ENCODE measurements at regions not wholly inside any gene's neighbourhood (a gene's known extent, or its start where the extent isn't known, plus 50 kb on each side); places are given as distances from the start of the nearest gene placed in this dataset.
A peak's percentile ranks its signal among the peaks of the same experiment; 100 is the strongest.
"Not testable (repeated sequence)": the region's sequence is repeated elsewhere in the genome, so short reads cannot be mapped to it uniquely, and the experiment has no call there.

- FAIRE-seq (no peak), DNase-seq (ENCODE audit: insufficient read length) (no peak)
- TF ChIP-seq POLR2AphosphoS5 (IDR thresholded peaks at IDR 0.05; ENCODE audit: low read depth, low read length) (no peak), TAF1 (IDR thresholded peaks at IDR 0.05; ENCODE audit: borderline replicate concordance, low read depth, low read length) (no peak), POLR2A (IDR thresholded peaks at IDR 0.05; ENCODE audit: low read depth, low read length) (no peak)
These were observed 355.1 kb downstream of the TXNL1 start for GRCh38 chr18:56283316-56283715.

GRCh38 chr18:56282234-56283104 lies 355.9 kb downstream of the TXNL1 start:
- DNase-seq (ENCODE audit: insufficient read length) (no peak), FAIRE-seq (no peak)

GRCh38 chr18:56279816-56280215 lies 358.6 kb downstream of the TXNL1 start:
- not testable (repeated sequence) for DNase-seq (ENCODE audit: insufficient read length); FAIRE-seq

More at GRCh38 chr18:56282234-56283104, 355.9 kb downstream of the TXNL1 start:
- TF ChIP-seq POLR2AphosphoS5 (IDR thresholded peaks at IDR 0.05; ENCODE audit: low read depth, low read length), result no peak
- TF ChIP-seq TAF1 (IDR thresholded peaks at IDR 0.05; ENCODE audit: borderline replicate concordance, low read depth, low read length), result no peak
- TF ChIP-seq POLR2A (IDR thresholded peaks at IDR 0.05; ENCODE audit: low read depth, low read length), result no peak

GRCh38 chr18:56278421-56279003 lies 359.9 kb downstream of the TXNL1 start:
- no peak for FAIRE-seq
- no peak for TF ChIP-seq TAF1 (IDR thresholded peaks at IDR 0.05; ENCODE audit: borderline replicate concordance, low read depth, low read length)
- no peak for TF ChIP-seq POLR2A (IDR thresholded peaks at IDR 0.05; ENCODE audit: low read depth, low read length)
- no peak for TF ChIP-seq POLR2AphosphoS5 (IDR thresholded peaks at IDR 0.05; ENCODE audit: low read depth, low read length)
- DNase-seq (ENCODE audit: insufficient read length), result no peak

GRCh38 chr18:56276466-56276865 lies 361.9 kb downstream of the TXNL1 start:
- no peak for FAIRE-seq
- no peak for DNase-seq (ENCODE audit: insufficient read length)
- TF ChIP-seq POLR2AphosphoS5 (IDR thresholded peaks at IDR 0.05; ENCODE audit: low read depth, low read length), result no peak
- TF ChIP-seq POLR2A (IDR thresholded peaks at IDR 0.05; ENCODE audit: low read depth, low read length), result no peak
- no peak for TF ChIP-seq TAF1 (IDR thresholded peaks at IDR 0.05; ENCODE audit: borderline replicate concordance, low read depth, low read length)

- peak; percentile 9 for FAIRE-seq
- no peak for DNase-seq (ENCODE audit: insufficient read length)
- TF ChIP-seq POLR2AphosphoS5 (IDR thresholded peaks at IDR 0.05; ENCODE audit: low read depth, low read length) (no peak), TAF1 (IDR thresholded peaks at IDR 0.05; ENCODE audit: borderline replicate concordance, low read depth, low read length) (no peak), POLR2A (IDR thresholded peaks at IDR 0.05; ENCODE audit: low read depth, low read length) (no peak)
These were observed 364.7 kb downstream of the TXNL1 start for GRCh38 chr18:56273541-56274219.

GRCh38 chr18:56270671-56271250 lies 367.6 kb downstream of the TXNL1 start:
- no peak for DNase-seq (ENCODE audit: insufficient read length)
- FAIRE-seq, result no peak
- TF ChIP-seq POLR2AphosphoS5 (IDR thresholded peaks at IDR 0.05; ENCODE audit: low read depth, low read length) (no peak), TAF1 (IDR thresholded peaks at IDR 0.05; ENCODE audit: borderline replicate concordance, low read depth, low read length) (no peak), POLR2A (IDR thresholded peaks at IDR 0.05; ENCODE audit: low read depth, low read length) (no peak)

GRCh38 chr18:56269958-56270357 lies 368.4 kb downstream of the TXNL1 start:
- no peak for DNase-seq (ENCODE audit: insufficient read length)
- no peak for TF ChIP-seq POLR2AphosphoS5 (IDR thresholded peaks at IDR 0.05; ENCODE audit: low read depth, low read length)
- no peak for TF ChIP-seq TAF1 (IDR thresholded peaks at IDR 0.05; ENCODE audit: borderline replicate concordance, low read depth, low read length)
- TF ChIP-seq POLR2A (IDR thresholded peaks at IDR 0.05; ENCODE audit: low read depth, low read length), result no peak
- FAIRE-seq, result no peak

GRCh38 chr18:56268952-56269351 lies 369.4 kb downstream of the TXNL1 start:
- TF ChIP-seq POLR2AphosphoS5 (IDR thresholded peaks at IDR 0.05; ENCODE audit: low read depth, low read length), result no peak
- TF ChIP-seq TAF1 (IDR thresholded peaks at IDR 0.05; ENCODE audit: borderline replicate concordance, low read depth, low read length), result no peak
- no peak for TF ChIP-seq POLR2A (IDR thresholded peaks at IDR 0.05; ENCODE audit: low read depth, low read length)

GRCh38 chr18:56267334-56267733 lies 371.1 kb downstream of the TXNL1 start:
- no peak for FAIRE-seq
- no peak for DNase-seq (ENCODE audit: insufficient read length)
- no peak for TF ChIP-seq TAF1 (IDR thresholded peaks at IDR 0.05; ENCODE audit: borderline replicate concordance, low read depth, low read length)
- TF ChIP-seq POLR2A (IDR thresholded peaks at IDR 0.05; ENCODE audit: low read depth, low read length), result no peak
- TF ChIP-seq POLR2AphosphoS5 (IDR thresholded peaks at IDR 0.05; ENCODE audit: low read depth, low read length), result no peak

More at GRCh38 chr18:56268952-56269351, 369.4 kb downstream of the TXNL1 start:
- no peak for FAIRE-seq
- no peak for DNase-seq (ENCODE audit: insufficient read length)

GRCh38 chr18:56258178-56258577 lies 380.2 kb downstream of the TXNL1 start:
- no peak for DNase-seq (ENCODE audit: insufficient read length)
- no peak for FAIRE-seq
- TF ChIP-seq TAF1 (IDR thresholded peaks at IDR 0.05; ENCODE audit: borderline replicate concordance, low read depth, low read length) (no peak), POLR2A (IDR thresholded peaks at IDR 0.05; ENCODE audit: low read depth, low read length) (no peak), POLR2AphosphoS5 (IDR thresholded peaks at IDR 0.05; ENCODE audit: low read depth, low read length) (no peak)

Measured in GM12892 (cell line).